HG02642 (cell line): ENCODE measurements at regions not wholly inside any gene's neighbourhood (a gene's known extent, or its start where the extent isn't known, plus 50 kb on each side); places are given as distances from the start of the nearest gene placed in this dataset.

Source experiments
- ATAC-seq: cut with Tn5 transposase; IDR thresholded peaks from one replicate; pipeline ENCODE4 v1.9.1; 2021; ENCODE audit warnings: mild to moderate bottlenecking; ENCODE audit not compliant: unreplicated experiment, poor library complexity

GRCh38 chr6:91540902-91541301 is 954.0 kb upstream of the MAP3K7 start:
- ATAC-seq: no peak

GRCh38 chr6:91539456-91539855 is 952.6 kb upstream of the MAP3K7 start:
- ATAC-seq: no peak

GRCh38 chr6:91538622-91539021 is 951.8 kb upstream of the MAP3K7 start:
- no peak for ATAC-seq

- no peak for ATAC-seq
Measured at GRCh38 chr6:91534614-91535013, 947.7 kb upstream of the MAP3K7 start.

GRCh38 chr6:91523511-91523910 is 936.6 kb upstream of the MAP3K7 start:
- ATAC-seq: no peak

- no peak for ATAC-seq
Measured at GRCh38 chr6:91521999-91522398, 935.1 kb upstream of the MAP3K7 start.

- ATAC-seq: no peak
Measured at GRCh38 chr6:91509711-91510110, 922.8 kb upstream of the MAP3K7 start.

- no peak for ATAC-seq
Measured at GRCh38 chr6:91509039-91509438, 922.2 kb upstream of the MAP3K7 start.

GRCh38 chr6:91506509-91506908 is 919.6 kb upstream of the MAP3K7 start:
- ATAC-seq: no peak

- no peak for ATAC-seq
Measured at GRCh38 chr6:91505199-91505598, 918.3 kb upstream of the MAP3K7 start.

- ATAC-seq: no peak
Measured at GRCh38 chr6:91501930-91502329, 915.1 kb upstream of the MAP3K7 start.

- ATAC-seq: no peak
Measured at GRCh38 chr6:91500689-91501303, 913.9 kb upstream of the MAP3K7 start.

GRCh38 chr6:91498576-91498975 is 911.7 kb upstream of the MAP3K7 start:
- no peak for ATAC-seq

GRCh38 chr6:91497770-91498169 is 910.9 kb upstream of the MAP3K7 start:
- ATAC-seq: no peak

- ATAC-seq: no peak
Measured at GRCh38 chr6:91490671-91491301, 903.9 kb upstream of the MAP3K7 start.

GRCh38 chr6:91487696-91488392 is 901.0 kb upstream of the MAP3K7 start:
- ATAC-seq: no peak

GRCh38 chr6:91486200-91486599 is 899.3 kb upstream of the MAP3K7 start:
- ATAC-seq: no peak

- ATAC-seq: no peak
Measured at GRCh38 chr6:91485047-91485446, 898.2 kb upstream of the MAP3K7 start.

- peak; percentile 37 for ATAC-seq
Measured at GRCh38 chr6:91483415-91484105, 896.7 kb upstream of the MAP3K7 start.

- peak; percentile 90 for ATAC-seq
Measured at GRCh38 chr6:91482498-91482897, 895.6 kb upstream of the MAP3K7 start.

- ATAC-seq: no peak
Measured at GRCh38 chr6:91480402-91480801, 893.5 kb upstream of the MAP3K7 start.
